Medulla oblongata (tissue), 1 donor: ENCODE measurements at regions not wholly inside any gene's neighbourhood (a gene's known extent, or its start where the extent isn't known, plus 50 kb on each side); places are given as distances from the start of the nearest gene placed in this dataset.

ENCODE experiments used
- DNase-seq: peaks from one replicate; pipeline ENCODE4 v3.0.0-alpha.2; 2015; ENCODE audit errors: extremely low spot score

GRCh38 chr2:217304582-217304981 is 444.7 kb upstream of the TNP1 start:
- DNase-seq = no peak

- DNase-seq = no peak
Measured at GRCh38 chr2:217302856-217303255, 443.0 kb upstream of the TNP1 start.

GRCh38 chr2:217301142-217301925 is 441.5 kb upstream of the TNP1 start:
- DNase-seq = no peak

GRCh38 chr2:217299590-217299989 is 439.7 kb upstream of the TNP1 start:
- DNase-seq = no peak

- no peak for DNase-seq
Measured at GRCh38 chr2:217297096-217297495, 437.2 kb upstream of the TNP1 start.

GRCh38 chr2:217294818-217295217 is 435.0 kb upstream of the TNP1 start:
- no peak for DNase-seq

- no peak for DNase-seq
Measured at GRCh38 chr2:217294211-217294610, 434.3 kb upstream of the TNP1 start.

- DNase-seq = no peak
Measured at GRCh38 chr2:217293607-217294006, 433.7 kb upstream of the TNP1 start.

GRCh38 chr2:217293046-217293445 is 433.2 kb upstream of the TNP1 start:
- no peak for DNase-seq

- DNase-seq = no peak
Measured at GRCh38 chr2:217291259-217291658, 431.4 kb upstream of the TNP1 start.

- DNase-seq = no peak
Measured at GRCh38 chr2:217290467-217290866, 430.6 kb upstream of the TNP1 start.

- no peak for DNase-seq
Measured at GRCh38 chr2:217289907-217290280, 430.0 kb upstream of the TNP1 start.

- no peak for DNase-seq
Measured at GRCh38 chr2:217289177-217289906, 429.5 kb upstream of the TNP1 start.

- no peak for DNase-seq
Measured at GRCh38 chr2:217288472-217289063, 428.7 kb upstream of the TNP1 start.

GRCh38 chr2:217286833-217287232 is 427.0 kb upstream of the TNP1 start:
- DNase-seq = no peak

- DNase-seq = no peak
Measured at GRCh38 chr2:217285926-217286325, 426.1 kb upstream of the TNP1 start.

- no peak for DNase-seq
Measured at GRCh38 chr2:217283460-217283859, 423.6 kb upstream of the TNP1 start.

GRCh38 chr2:217282531-217282930 is 422.7 kb upstream of the TNP1 start:
- no peak for DNase-seq

GRCh38 chr2:217279556-217279955 is 419.7 kb upstream of the TNP1 start:
- DNase-seq = no peak

- DNase-seq = no peak
Measured at GRCh38 chr2:217279140-217279539, 419.3 kb upstream of the TNP1 start.

- DNase-seq = peak; percentile 84
Measured at GRCh38 chr2:217277646-217278398, 418.0 kb upstream of the TNP1 start.

GRCh38 chr2:217276433-217276832 is 416.6 kb upstream of the TNP1 start:
- DNase-seq = no peak
